Peyer's patch (tissue), 4 donors: ENCODE measurements at regions not wholly inside any gene's neighbourhood (a gene's known extent, or its start where the extent isn't known, plus 50 kb on each side); places are given as distances from the start of the nearest gene placed in this dataset.
A peak's percentile ranks its signal among the peaks of the same experiment; 100 is the strongest.
"Not testable (repeated sequence)": the region's sequence is repeated elsewhere in the genome, so short reads cannot be mapped to it uniquely, and the experiment has no call there.

Experiments used
- DNase-seq, 3 donors: peaks; one replicate each; pipeline ENCODE4 v3.0.0-alpha.2; 2017 to 2019
- H3K27ac ChIP-seq, 4 donors: fragments of 200-600 bp; sonication (generic); one replicate each; pipeline ENCODE4 v1.5.1; 2016 to 2019
- H3K27me3 ChIP-seq, 2 donors: fragments of 200-600 bp; sonication (generic); one replicate each; pipeline ENCODE4 v1.5.1; 2019
- H3K36me3 ChIP-seq, 3 donors: fragments of 200-600 bp; sonication (generic); one replicate each; pipeline ENCODE4 v1.5.1; 2016 to 2019
- H3K4me1 ChIP-seq, 4 donors: fragments of 200-600 bp; sonication (generic); one replicate each; pipeline ENCODE4 v1.5.1; 2016 to 2019
- H3K4me3 ChIP-seq, 4 donors: fragments of 200-600 bp; sonication (generic); 1 replicate in 3 of 4; 2 replicates in 1 of 4; pipeline ENCODE4 v1.5.1; 2016 to 2019; ENCODE audit warnings: mild to moderate bottlenecking in 1 of 4
- H3K9me3 ChIP-seq, 4 donors: fragments of 200-600 bp; sonication (generic); one replicate each; pipeline ENCODE4 v1.5.1; 2016 to 2019; ENCODE audit warnings: mild to moderate bottlenecking in 1 of 4
- POLR2A ChIP-seq, 2 donors: fragments of 450-650 bp; IDR thresholded peaks; one replicate each; pipeline ENCODE4 v1.5.1; 2017; ENCODE audit warnings: antibody characterized with exemption in 2 of 2, mild to moderate bottlenecking in 2 of 2, moderate library complexity in 2 of 2
- TF ChIP-seq, protein P1 (sequence below), 6 experiments: fragments of 450-650 bp in 4 of 6; fragments of 200-600 bp in 2 of 6; sonication (generic) in 1 of 6; IDR thresholded peaks; one replicate each; pipeline ENCODE4 v1.5.1; 2017 to 2019; ENCODE audit warnings: antibody characterized with exemption in 6 of 6, mild to moderate bottlenecking in 3 of 6, moderate library complexity in 1 of 6

DNA sequence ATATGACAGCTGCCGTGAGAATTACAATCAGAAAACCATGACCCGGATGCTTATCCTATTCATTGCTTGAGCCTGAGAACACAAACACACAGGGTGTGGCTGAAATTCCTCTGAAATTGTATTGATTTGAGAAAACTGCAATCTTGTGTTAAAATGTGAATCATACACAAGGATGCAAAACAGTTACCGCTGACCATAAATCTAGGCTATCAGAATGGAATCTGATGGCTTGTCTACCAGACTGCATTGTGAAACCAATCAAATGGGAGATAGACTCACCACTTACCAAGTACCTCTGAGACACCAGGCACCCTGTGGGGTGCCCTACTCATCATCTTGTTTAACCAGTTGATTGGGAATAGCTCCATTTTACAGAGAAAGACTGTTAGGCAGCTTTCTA is 188.7 kb upstream of the MSX2 start:
- no peak for TF ChIP-seq POLR2A (IDR thresholded peaks at IDR 0.05)
- TF ChIP-seq, protein P1, sequence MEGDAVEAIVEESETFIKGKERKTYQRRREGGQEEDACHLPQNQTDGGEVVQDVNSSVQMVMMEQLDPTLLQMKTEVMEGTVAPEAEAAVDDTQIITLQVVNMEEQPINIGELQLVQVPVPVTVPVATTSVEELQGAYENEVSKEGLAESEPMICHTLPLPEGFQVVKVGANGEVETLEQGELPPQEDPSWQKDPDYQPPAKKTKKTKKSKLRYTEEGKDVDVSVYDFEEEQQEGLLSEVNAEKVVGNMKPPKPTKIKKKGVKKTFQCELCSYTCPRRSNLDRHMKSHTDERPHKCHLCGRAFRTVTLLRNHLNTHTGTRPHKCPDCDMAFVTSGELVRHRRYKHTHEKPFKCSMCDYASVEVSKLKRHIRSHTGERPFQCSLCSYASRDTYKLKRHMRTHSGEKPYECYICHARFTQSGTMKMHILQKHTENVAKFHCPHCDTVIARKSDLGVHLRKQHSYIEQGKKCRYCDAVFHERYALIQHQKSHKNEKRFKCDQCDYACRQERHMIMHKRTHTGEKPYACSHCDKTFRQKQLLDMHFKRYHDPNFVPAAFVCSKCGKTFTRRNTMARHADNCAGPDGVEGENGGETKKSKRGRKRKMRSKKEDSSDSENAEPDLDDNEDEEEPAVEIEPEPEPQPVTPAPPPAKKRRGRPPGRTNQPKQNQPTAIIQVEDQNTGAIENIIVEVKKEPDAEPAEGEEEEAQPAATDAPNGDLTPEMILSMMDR (IDR thresholded peaks at IDR 0.05) = no peak
- no peak overlapping the region for H3K4me3 ChIP-seq
- no peaks in the 10 kb centered on the region for H3K27me3 ChIP-seq
- H3K4me1 ChIP-seq = peaks cover 0 to 24% (median 2%) of the 10 kb centered on the region in 4 donors
- H3K36me3 ChIP-seq = no peaks in the 10 kb centered on the region
- no peaks in the 10 kb centered on the region for H3K9me3 ChIP-seq
- DNase-seq = no peak
- no peak overlapping the region for H3K27ac ChIP-seq

DNA sequence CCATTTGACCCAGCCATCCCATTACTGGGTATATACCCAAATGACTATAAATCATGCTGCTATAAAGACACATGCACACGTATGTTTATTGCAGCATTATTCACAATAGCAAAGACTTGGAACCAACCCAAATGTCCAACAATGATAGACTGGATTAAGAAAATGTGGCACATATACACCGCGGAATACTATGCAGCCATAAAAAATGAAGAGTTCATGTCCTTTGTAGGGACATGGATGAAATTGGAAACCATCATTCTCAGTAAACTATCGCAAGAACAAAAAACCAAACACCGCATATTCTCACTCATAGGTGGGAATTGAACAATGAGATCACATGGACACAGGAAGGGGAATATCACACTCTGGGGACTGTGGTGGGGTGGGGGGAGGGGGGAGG is 184.6 kb upstream of the MSX2 start:
- not testable (repeated sequence) for H3K4me3 ChIP-seq, H3K4me1 ChIP-seq, H3K9me3 ChIP-seq, H3K27me3 ChIP-seq, H3K27ac ChIP-seq, DNase-seq, H3K36me3 ChIP-seq

DNA sequence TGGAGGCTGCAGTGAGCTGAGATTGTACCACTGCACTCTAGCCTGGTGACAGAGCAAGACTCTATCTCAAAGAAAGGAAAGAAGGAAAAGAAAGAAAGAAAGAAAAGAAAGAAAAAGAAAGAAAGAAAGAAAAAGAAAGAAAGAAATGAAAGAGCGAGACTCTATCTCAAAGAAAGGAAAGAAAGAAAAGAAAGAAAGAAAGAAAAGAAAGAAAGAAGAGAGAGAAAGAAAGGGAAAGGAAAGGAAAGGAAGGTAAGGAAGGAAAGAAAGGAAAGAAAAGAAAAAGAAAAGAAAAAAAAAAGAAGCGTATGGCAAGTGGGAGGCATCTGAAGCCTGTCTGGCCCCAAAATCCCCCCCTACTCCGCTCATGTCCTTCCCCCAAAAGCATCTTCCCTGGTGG is 182.3 kb upstream of the MSX2 start:
- Histone ChIP-seq H3K4me3 (no peak overlapping the region), H3K36me3 (no peaks in the 10 kb centered on the region), H3K27me3 (no peaks in the 10 kb centered on the region), H3K27ac (no peak overlapping the region), H3K4me1 (no peaks in the 10 kb centered on the region), H3K9me3 (no peaks in the 10 kb centered on the region)
- no peak for DNase-seq
- TF ChIP-seq, protein P1 (IDR thresholded peaks at IDR 0.05) = no peak
- TF ChIP-seq POLR2A (IDR thresholded peaks at IDR 0.05) = no peak

DNA sequence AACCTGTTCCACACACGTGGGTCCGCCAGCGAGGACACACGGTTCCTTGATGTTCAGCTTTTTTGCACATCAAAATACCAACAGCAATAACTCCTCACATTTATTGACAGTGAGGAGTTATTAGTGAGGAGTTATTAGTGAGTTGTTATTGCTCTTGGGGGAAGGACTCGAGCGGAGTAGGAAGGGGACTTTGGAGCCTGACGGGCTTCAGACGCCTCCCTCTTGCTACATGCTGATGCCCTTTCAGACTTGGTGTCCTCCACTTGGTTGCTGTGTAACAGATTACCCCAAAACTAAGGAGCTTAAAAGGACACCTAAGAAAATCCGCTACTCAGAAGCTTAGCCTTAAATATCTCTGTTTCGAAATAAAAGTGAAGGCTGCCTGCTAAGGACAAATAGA is 181.9 kb upstream of the MSX2 start:
- DNase-seq = peak in 1 of 3 donors; percentile 70

DNA sequence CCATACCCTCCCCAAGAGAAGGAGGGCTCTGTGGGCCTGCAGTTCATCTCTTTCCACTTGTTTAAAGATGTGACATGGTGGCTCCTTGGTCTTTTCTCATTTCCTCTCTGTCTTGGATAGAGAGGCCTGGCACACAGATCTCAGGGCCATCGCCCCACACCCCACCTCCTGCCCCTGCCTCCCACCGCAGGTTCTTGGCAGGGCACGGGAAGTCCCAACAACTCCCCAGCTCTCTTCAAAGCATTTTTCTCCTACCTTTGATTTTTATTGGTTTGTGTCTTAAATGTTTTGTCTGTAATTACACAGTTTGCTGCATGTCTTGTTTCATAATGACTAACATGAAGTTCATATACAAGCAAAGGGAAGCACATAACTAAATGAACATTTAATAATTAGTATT is 178.5 kb upstream of the MSX2 start:
- Histone ChIP-seq H3K4me1 (no peaks in the 10 kb centered on the region), H3K27me3 (no peaks in the 10 kb centered on the region), H3K9me3 (no peaks in the 10 kb centered on the region), H3K27ac (no peak overlapping the region), H3K36me3 (no peaks in the 10 kb centered on the region), H3K4me3 (no peak overlapping the region)
- no peak for DNase-seq
- no peak for TF ChIP-seq POLR2A (IDR thresholded peaks at IDR 0.05)
- TF ChIP-seq, protein P1 (IDR thresholded peaks at IDR 0.05) = no peak

More for the DNA sequence above, 181.9 kb upstream of the MSX2 start:
- Histone ChIP-seq H3K27me3 (no peaks in the 10 kb centered on the region), H3K36me3 (no peaks in the 10 kb centered on the region), H3K4me1 (no peaks in the 10 kb centered on the region), H3K9me3 (no peaks in the 10 kb centered on the region), H3K27ac (no peak overlapping the region), H3K4me3 (no peak overlapping the region)
- TF ChIP-seq POLR2A (IDR thresholded peaks at IDR 0.05) = no peak
- TF ChIP-seq, protein P1 (IDR thresholded peaks at IDR 0.05) = no peak

DNA sequence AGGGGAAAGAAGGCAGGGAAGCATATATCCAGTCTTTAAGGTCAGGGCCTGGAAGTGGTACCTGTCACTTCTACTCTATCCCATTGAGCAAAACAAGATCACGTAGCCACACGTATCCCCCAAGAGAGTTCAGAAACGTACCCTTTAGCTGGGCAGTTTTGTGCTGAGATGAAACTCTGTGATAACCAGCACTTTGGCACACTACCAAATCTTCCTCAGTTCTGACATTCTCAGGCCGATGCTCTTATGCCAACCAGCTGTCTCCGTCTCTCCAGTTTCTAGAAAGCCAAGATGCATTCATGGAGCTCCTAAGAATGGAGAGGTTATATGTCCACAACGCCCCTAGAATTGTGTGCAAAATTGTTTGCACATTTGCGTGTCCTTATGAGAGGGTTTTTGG is 176.6 kb upstream of the MSX2 start:
- no peak for DNase-seq
- H3K36me3 ChIP-seq = no peaks in the 10 kb centered on the region

More for the DNA sequence above, 176.6 kb upstream of the MSX2 start:
- H3K27me3 ChIP-seq = no peaks in the 10 kb centered on the region
- no peak overlapping the region for H3K27ac ChIP-seq
- H3K4me1 ChIP-seq = no peaks in the 10 kb centered on the region
- TF ChIP-seq, protein P1 (IDR thresholded peaks at IDR 0.05) = no peak
- TF ChIP-seq POLR2A (IDR thresholded peaks at IDR 0.05) = no peak
- H3K9me3 ChIP-seq = no peaks in the 10 kb centered on the region
- no peak overlapping the region for H3K4me3 ChIP-seq
